Ascending aorta (tissue), 2 donors: ENCODE measurements at regions not wholly inside any gene's neighbourhood (a gene's known extent, or its start where the extent isn't known, plus 50 kb on each side); places are given as distances from the start of the nearest gene placed in this dataset.

Experiments used
- DNase-seq, 2 donors: peaks; one replicate each; pipeline ENCODE4 v3.0.0-alpha.2; 2019; ENCODE audit warnings: low spot score in 2 of 2
- H3K27ac ChIP-seq, 2 donors: fragments of 200-600 bp; sonication (generic); one replicate each; pipeline ENCODE4 v1.5.1; 2016 to 2017; ENCODE audit warnings: mild to moderate bottlenecking in 1 of 2
- H3K27me3 ChIP-seq: fragments of 200-600 bp; sonication (generic); one replicate; pipeline ENCODE4 v1.5.1; 2017
- H3K36me3 ChIP-seq, 2 donors: fragments of 200-600 bp; sonication (generic); one replicate each; pipeline ENCODE4 v1.5.1; 2016
- H3K4me1 ChIP-seq, 2 donors: fragments of 200-600 bp; sonication (generic); one replicate each; pipeline ENCODE4 v1.5.1; 2016 to 2017; ENCODE audit warnings: mild to moderate bottlenecking in 1 of 2
- H3K4me3 ChIP-seq, 2 donors: fragments of 200-600 bp; sonication (generic); one replicate each; pipeline ENCODE4 v1.5.1; 2016 to 2017; ENCODE audit warnings: mild to moderate bottlenecking in 1 of 2
- H3K9me3 ChIP-seq, 2 donors: fragments of 200-600 bp; sonication (generic); one replicate each; pipeline ENCODE4 v1.5.1; 2016
- intact Hi-C: fragments of 100-400 bp; cut with DNase I; formaldehyde crosslinking; loops from one replicate; pipeline ENCODE4 v1.15.1; 2023
- TF ChIP-seq, protein P1 (sequence below), 3 experiments: fragments of 200-600 bp in 2 of 3; fragments of 450-650 bp in 1 of 3; sonication (generic) in 2 of 3; IDR thresholded peaks; one replicate each; pipeline ENCODE4 v1.5.1; 2016 to 2019; ENCODE audit warnings: antibody characterized with exemption in 3 of 3, mild to moderate bottlenecking in 1 of 3, moderate library complexity in 1 of 3

DNA sequence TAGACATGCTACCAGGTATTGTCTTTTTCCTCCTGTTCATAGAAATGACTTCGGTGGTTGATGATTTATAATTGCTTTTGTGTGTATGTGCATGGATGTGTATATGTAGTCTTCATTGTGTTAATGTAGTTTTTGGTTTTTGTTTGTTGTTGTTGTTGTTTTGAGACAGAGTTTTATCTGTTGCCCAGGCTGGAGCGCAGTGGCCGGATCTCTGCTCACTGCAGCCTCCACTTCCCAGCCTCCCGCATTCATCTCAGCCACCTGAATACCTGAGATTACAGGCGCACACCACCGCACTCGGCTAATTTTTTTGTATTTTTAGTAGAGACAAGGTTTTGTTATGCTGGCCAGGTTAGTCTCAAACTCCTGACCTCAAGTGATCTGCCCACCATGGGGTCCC, 75.2 kb downstream of the HFE start:
- TF ChIP-seq, protein P1, sequence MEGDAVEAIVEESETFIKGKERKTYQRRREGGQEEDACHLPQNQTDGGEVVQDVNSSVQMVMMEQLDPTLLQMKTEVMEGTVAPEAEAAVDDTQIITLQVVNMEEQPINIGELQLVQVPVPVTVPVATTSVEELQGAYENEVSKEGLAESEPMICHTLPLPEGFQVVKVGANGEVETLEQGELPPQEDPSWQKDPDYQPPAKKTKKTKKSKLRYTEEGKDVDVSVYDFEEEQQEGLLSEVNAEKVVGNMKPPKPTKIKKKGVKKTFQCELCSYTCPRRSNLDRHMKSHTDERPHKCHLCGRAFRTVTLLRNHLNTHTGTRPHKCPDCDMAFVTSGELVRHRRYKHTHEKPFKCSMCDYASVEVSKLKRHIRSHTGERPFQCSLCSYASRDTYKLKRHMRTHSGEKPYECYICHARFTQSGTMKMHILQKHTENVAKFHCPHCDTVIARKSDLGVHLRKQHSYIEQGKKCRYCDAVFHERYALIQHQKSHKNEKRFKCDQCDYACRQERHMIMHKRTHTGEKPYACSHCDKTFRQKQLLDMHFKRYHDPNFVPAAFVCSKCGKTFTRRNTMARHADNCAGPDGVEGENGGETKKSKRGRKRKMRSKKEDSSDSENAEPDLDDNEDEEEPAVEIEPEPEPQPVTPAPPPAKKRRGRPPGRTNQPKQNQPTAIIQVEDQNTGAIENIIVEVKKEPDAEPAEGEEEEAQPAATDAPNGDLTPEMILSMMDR (IDR thresholded peaks at IDR 0.05): no peak
- H3K36me3 ChIP-seq: no peaks in the 10 kb centered on the region
- DNase-seq: no peak
- H3K27ac ChIP-seq: no peak overlapping the region
- no peak overlapping the region for H3K4me3 ChIP-seq
- intact Hi-C loops: no loop called here
- H3K4me1 ChIP-seq: peaks cover 0 to 12% of the 10 kb centered on the region in 2 donors
- H3K27me3 ChIP-seq: no peaks in the 10 kb centered on the region
- no peaks in the 10 kb centered on the region for H3K9me3 ChIP-seq

DNA sequence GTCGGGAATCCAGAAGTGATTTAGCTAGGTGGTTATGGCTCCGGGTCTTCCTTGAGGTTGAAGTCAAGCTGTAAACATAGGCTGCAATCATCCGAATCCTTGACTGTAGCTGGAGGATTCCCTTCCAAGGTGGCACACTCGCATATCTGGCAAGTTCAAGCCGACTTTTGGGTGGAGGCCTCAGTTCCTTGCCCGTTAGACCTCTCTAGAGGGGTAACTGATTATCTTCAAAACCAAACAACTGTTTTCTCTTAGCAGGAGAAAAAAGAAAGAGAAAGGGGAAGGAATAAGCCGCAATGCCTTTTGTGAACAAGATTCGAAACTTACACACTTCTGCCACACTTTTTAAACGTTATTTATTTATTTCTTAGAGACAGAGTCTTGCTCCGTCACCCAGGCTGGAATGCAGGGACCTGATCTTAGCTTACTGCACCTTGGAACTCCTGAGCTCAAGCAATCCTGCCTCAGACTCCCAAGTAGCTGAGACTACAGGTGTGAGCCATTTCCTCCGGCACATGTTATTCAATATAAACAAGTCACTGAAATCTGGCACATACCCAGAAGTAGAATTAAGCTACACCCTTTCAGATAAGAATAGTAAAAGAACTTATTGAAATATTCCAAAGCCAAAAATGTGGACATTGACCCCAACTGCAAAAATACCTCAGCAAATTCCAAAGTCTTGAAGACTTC, 76.3 kb downstream of the HFE start:
- TF ChIP-seq, protein P1 (IDR thresholded peaks at IDR 0.05): no peak
- Histone ChIP-seq H3K27me3 (no peaks in the 10 kb centered on the region), H3K4me3 (no peak overlapping the region), H3K4me1 (peaks cover 0 to 12% of the 10 kb centered on the region in 2 donors), H3K27ac (no peak overlapping the region), H3K9me3 (no peaks in the 10 kb centered on the region), H3K36me3 (no peaks in the 10 kb centered on the region)
- intact Hi-C loops: no loop called here
- DNase-seq: no peak

DNA sequence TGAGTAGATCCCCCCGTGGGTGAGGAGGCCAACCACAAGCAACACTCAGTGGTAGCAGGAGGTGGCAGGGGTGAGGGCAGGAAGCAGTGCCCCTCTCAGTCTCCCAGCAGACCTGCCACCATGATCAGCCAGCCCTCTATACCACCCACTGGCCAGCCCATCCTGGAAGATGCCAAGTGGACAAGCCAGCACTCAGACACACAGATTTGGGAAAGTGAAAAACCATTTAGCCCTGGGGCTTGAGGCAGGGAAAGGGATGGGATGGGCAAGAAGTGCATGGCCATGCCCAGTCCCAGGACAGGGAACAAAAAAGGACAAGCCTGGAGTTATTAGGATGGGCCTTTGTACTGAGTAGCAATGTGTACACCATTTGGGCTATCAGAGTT, 76.9 kb downstream of the HFE start:
- TF ChIP-seq, protein P1 (IDR thresholded peaks at IDR 0.05): no peak
- Histone ChIP-seq H3K9me3 (no peaks in the 10 kb centered on the region), H3K36me3 (no peaks in the 10 kb centered on the region), H3K4me1 (peaks cover 0 to 11% of the 10 kb centered on the region in 2 donors), H3K27ac (no peak overlapping the region), H3K27me3 (no peaks in the 10 kb centered on the region), H3K4me3 (no peak overlapping the region)
- intact Hi-C loops: no loop called here
- no peak for DNase-seq

GRCh38 chr6:26165261-26165790, 78.1 kb downstream of the HFE start:
- TF ChIP-seq, protein P1 (IDR thresholded peaks at IDR 0.05): no peak
- no peaks in the 10 kb centered on the region for H3K27me3 ChIP-seq
- intact Hi-C loops: no loop called here
- H3K4me3 ChIP-seq: no peak overlapping the region
- DNase-seq: no peak
- no peaks in the 10 kb centered on the region for H3K9me3 ChIP-seq
- no peaks in the 10 kb centered on the region for H3K36me3 ChIP-seq
- no peak overlapping the region for H3K27ac ChIP-seq
- no peaks in the 10 kb centered on the region for H3K4me1 ChIP-seq

GRCh38 chr6:26170181-26170580, 83.0 kb downstream of the HFE start:
- Histone ChIP-seq H3K36me3 (no peaks in the 10 kb centered on the region), H3K4me3 (no peak overlapping the region), H3K4me1 (peaks cover 0 to 2% of the 10 kb centered on the region in 2 donors), H3K9me3 (no peaks in the 10 kb centered on the region), H3K27ac (peak overlapping the region; percentile 96 to 99), H3K27me3 (no peaks in the 10 kb centered on the region)
- no peak for DNase-seq
- TF ChIP-seq, protein P1 (IDR thresholded peaks at IDR 0.05): no peak
- intact Hi-C loops: loop anchor here (5.0 to 10.0 kb wide), 6 partner anchors 43 to 1302 kb away; partner anchors contain the start of genes ABT1, HMGN4 and ZNF184
